ENCODE measurements at regions not wholly inside any gene's neighbourhood (a gene's known extent, or its start where the extent isn't known, plus 50 kb on each side); places are given as distances from the start of the nearest gene placed in this dataset.

DNA sequence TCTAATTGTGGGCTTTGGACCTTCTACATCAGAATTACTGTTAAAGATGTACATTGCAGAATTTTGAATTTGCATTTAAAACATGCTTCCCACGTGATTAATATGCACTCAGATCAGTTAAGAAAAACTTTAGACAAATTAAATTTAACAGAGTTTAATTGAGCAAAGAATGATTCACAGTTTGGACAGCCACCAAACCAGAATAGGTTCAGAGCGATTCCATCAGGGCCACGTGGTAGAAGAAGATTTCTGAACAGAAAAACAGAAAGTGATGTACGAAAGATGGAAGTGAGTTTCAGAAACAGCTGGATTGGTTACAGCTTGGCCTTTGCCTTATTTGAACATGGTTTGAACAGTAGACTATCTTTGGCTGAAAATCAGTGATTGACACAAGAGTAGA lies 704.2 kb upstream of the MAP3K7 start:
- TF ChIP-seq CTCF (IDR thresholded peaks at IDR 0.05; ENCODE audit: poor library complexity) (no peak), EZH2 (IDR thresholded peaks at IDR 0.05; ENCODE audit: borderline replicate concordance) (no peak), EZH2phosphoT487 (IDR thresholded peaks at IDR 0.05; ENCODE audit: low read depth, severe bottlenecking, unreplicated experiment) (no peak)

Data from hepatocyte (in vitro differentiated cells).